LNCAP (cell line): ENCODE measurements at regions not wholly inside any gene's neighbourhood (a gene's known extent, or its start where the extent isn't known, plus 50 kb on each side); places are given as distances from the start of the nearest gene placed in this dataset.

Experiments
- CTCF ChIP-seq: fragments of 450-650 bp; IDR thresholded peaks from 2 replicates; pipeline ENCODE4 v1.5.1; 2017; ENCODE audit warnings: mild to moderate bottlenecking

- TF ChIP-seq CTCF: no peak
Observed at GRCh38 chr16:61182391-61182790, 853.8 kb downstream of the CDH8 start.

GRCh38 chr16:61181982-61182381 lies 854.3 kb downstream of the CDH8 start:
- TF ChIP-seq CTCF: no peak

- no peak for TF ChIP-seq CTCF
Observed at GRCh38 chr16:61179561-61179960, 856.7 kb downstream of the CDH8 start.

- TF ChIP-seq CTCF: no peak
Observed at GRCh38 chr16:61165797-61166196, 870.4 kb downstream of the CDH8 start.

GRCh38 chr16:61150351-61150750 lies 885.9 kb downstream of the CDH8 start:
- TF ChIP-seq CTCF: no peak

GRCh38 chr16:61149709-61150108 lies 886.5 kb downstream of the CDH8 start:
- TF ChIP-seq CTCF: no peak

- TF ChIP-seq CTCF: peak; percentile 25; the same call in 1 of the 2 replicates
Observed at GRCh38 chr16:61148930-61149329, 887.3 kb downstream of the CDH8 start.

GRCh38 chr16:61146429-61146828 lies 889.8 kb downstream of the CDH8 start:
- no peak for TF ChIP-seq CTCF
